ENCODE measurements at regions not wholly inside any gene's neighbourhood (a gene's known extent, or its start where the extent isn't known, plus 50 kb on each side); places are given as distances from the start of the nearest gene placed in this dataset.
"Not testable (repeated sequence)": the region's sequence is repeated elsewhere in the genome, so short reads cannot be mapped to it uniquely, and the experiment has no call there.

DNA sequence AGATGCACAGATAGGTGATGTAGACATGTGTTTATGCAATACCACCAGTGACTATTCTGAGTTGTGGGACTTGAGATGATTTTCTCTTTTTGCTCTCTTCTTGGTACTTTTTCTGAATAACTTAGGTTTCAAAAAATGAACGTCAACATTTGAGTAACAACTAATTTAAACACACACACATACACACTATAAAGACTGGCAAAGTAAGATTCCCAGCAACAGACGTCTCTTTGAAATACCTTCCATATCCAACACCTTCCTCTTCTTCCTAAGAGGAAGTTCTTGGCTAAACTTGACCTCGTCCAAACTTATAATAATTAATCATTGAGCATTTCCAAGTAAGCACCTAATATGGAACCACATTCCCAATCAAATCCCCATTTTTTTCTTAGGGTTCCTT is 81.6 kb upstream of the RGPD4 start:
- Histone ChIP-seq H3K4me3 (ENCODE audit: insufficient read depth, low read depth, low read length) (no peak overlapping the region), H3K36me3 (replicated peaks; ENCODE audit: control insufficient read depth, insufficient read depth, low read length) (no peaks in the 10 kb centered on the region), H3K27me3 (ENCODE audit: control insufficient read depth, insufficient read depth, low read length) (no peaks in the 10 kb centered on the region)
- no peak for DNase-seq

DNA sequence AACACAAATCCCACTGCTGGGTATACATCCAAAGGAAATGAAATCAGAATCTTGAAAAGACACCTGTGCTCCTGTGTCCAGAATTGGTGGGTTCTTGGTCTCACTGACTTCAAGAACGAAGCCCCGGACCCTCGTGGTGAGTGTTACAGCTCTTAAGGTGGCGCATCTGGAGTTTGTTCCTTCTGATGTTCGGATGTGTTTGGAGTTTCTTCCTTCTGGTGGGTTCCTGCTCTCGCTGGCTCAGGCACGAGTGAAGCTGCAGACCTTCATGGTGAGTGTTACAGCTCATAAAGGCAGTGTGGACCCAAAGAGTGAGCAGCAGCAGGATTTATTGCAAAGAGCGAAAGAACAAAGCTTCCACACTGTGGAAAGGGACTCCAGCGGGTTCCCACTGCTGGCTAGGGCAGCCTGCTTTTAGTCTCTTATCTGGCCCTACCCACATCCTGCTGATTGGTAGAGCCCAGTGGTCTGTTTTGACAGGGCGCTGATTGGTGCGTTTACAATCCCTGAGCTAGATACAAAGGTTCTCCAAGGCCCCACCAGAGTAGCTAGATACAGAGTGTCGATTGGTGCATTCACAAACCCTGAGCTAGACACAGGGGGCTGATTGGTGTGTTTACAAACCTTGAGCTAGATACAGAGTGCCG is 80.0 kb upstream of the RGPD4 start:
- H3K27me3 ChIP-seq (ENCODE audit: control insufficient read depth, insufficient read depth, low read length); DNase-seq: not testable (repeated sequence)

DNA sequence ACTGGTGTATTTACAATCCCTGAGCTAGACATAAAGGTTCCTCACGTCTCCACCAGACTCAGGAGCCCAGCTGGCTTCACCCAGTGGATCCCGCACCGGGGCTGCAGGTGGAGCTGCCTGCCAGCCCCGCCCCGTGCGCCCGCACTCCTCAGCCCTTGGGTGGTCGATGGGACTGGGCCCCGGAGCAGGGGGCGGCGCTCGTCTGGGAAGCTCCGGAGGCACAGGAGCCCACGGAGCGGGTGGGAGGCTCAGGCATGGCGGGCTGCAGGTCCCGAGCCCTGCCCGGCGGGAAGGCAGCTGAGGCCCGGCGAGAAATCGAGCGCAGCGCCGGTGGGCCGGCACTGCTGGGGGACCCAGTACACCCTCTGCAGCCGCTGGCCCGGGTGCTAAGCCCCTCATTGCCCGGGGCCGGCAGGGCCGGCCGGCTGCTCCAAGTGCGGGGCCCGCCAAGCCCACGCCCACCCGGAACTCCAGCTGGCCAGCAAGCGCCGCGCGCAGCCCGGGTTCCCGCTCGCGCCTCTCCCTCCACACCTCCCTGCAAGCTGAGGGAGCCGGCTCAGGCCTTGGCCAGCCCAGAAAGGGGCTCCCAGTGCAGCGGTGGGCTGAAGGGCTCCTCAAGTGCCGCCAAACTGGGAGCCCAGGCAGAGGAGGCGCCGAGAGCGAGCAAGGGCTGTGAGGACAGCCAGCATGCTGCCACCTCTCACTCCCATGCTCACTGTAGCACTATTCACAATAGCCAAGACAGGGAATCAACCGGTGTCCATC is 79.3 kb upstream of the RGPD4 start:
- not testable (repeated sequence) for H3K4me3 ChIP-seq (ENCODE audit: insufficient read depth, low read depth, low read length); H3K36me3 ChIP-seq (replicated peaks; ENCODE audit: control insufficient read depth, insufficient read depth, low read length); H3K27me3 ChIP-seq (ENCODE audit: control insufficient read depth, insufficient read depth, low read length); DNase-seq

More for the DNA sequence above, 80.0 kb upstream of the RGPD4 start:
- H3K4me3 ChIP-seq (ENCODE audit: insufficient read depth, low read depth, low read length); H3K36me3 ChIP-seq (replicated peaks; ENCODE audit: control insufficient read depth, insufficient read depth, low read length): not testable (repeated sequence)

DNA sequence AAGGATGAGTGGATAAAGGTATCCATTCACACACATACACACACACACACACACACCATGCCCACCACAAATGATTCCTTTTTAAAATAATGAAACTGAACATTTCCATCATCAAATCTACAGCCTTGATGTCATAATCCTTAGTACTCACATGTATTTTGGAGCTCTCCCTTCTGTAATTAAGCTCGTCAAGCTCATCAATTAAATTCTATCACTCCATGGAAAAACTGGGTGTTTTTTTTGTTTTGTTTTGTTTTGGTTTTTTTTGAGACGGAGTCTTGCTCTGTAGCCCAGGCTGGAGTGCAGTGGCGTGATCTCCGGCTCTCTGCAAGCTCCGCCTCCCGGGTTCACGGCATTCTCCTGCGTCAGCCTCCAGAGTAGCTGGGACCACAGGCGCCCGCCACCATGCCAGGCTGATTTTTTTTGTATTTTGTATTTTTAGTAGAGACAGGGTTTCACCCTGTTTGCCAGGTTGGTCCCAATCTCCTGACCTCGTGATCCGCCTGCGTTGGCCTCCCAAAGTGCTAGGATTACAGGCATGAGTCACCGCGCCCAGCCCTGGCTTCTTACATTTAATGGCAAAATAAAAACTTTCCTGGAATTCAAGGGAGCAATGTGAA is 78.6 kb upstream of the RGPD4 start:
- Histone ChIP-seq H3K36me3 (replicated peaks; ENCODE audit: control insufficient read depth, insufficient read depth, low read length) (no peaks in the 10 kb centered on the region), H3K4me3 (ENCODE audit: insufficient read depth, low read depth, low read length) (no peak overlapping the region), H3K27me3 (ENCODE audit: control insufficient read depth, insufficient read depth, low read length) (no peaks in the 10 kb centered on the region)
- DNase-seq, result no peak

DNA sequence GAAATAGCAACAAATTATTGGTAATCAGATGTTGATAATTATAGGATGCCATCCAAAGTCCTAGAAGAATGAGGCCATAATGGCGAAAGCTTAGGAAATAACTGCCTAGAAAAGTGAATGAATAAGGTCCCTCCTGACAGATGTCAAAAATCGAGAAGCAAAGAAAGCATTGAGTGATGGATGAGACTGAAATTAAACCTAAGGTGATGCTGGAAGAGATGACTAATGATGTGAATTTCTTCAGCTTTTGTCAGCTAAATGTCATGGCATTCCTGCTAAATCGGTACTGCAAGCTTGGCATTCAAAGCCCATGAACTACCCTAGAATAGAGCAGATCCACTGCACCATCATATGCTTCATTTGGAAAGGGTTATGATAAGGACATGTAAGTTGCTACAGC is 74.8 kb upstream of the RGPD4 start:
- H3K4me3 ChIP-seq (ENCODE audit: insufficient read depth, low read depth, low read length), result no peak overlapping the region
- H3K36me3 ChIP-seq (replicated peaks; ENCODE audit: control insufficient read depth, insufficient read depth, low read length), result no peaks in the 10 kb centered on the region
- no peaks in the 10 kb centered on the region for H3K27me3 ChIP-seq (ENCODE audit: control insufficient read depth, insufficient read depth, low read length)
- no peak for DNase-seq

DNA sequence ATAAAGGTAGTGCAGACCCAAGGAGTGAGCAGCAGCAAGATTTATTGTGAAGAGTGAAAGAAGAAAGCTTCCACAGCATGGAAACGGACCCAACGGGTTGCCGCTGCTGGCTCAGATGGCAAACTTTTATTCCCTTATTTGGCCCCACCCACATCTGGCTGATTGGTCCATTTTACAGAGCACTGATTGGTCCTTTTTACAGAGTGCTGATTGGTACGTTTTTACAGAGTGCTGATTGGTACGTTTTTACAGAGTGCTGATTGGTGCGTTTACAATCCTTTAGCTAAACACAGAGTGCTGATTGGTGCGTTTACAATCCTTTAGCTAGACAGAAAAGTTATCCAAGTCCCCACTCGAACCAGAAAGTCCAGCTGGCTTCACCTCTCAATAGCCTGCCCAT is 72.9 kb upstream of the RGPD4 start:
- H3K27me3 ChIP-seq (ENCODE audit: control insufficient read depth, insufficient read depth, low read length); DNase-seq; H3K4me3 ChIP-seq (ENCODE audit: insufficient read depth, low read depth, low read length); H3K36me3 ChIP-seq (replicated peaks; ENCODE audit: control insufficient read depth, insufficient read depth, low read length): not testable (repeated sequence)

DNA sequence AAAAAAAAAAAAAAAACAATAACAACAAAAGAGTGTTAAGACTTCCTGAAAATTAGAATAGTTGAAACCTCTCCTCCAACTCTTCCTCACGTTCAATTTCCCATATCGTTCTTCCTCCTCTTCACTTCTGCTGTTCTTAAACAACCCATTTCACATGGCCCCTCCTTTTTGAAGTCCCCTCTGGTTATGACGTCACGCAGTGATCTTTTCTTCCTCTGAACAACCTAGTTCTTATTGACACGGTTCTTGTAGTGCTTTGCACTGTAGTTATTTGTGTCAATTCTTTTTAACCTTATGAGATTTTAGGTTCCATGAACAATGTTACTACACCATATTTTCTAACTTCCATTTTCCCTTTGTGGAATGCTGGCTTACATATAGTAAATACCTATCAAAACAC is 69.5 kb upstream of the RGPD4 start:
- H3K4me3 ChIP-seq (ENCODE audit: insufficient read depth, low read depth, low read length), result no peak overlapping the region
- H3K36me3 ChIP-seq (replicated peaks; ENCODE audit: control insufficient read depth, insufficient read depth, low read length), result no peaks in the 10 kb centered on the region
- DNase-seq, result no peak
- H3K27me3 ChIP-seq (ENCODE audit: control insufficient read depth, insufficient read depth, low read length), result no peaks in the 10 kb centered on the region

DNA sequence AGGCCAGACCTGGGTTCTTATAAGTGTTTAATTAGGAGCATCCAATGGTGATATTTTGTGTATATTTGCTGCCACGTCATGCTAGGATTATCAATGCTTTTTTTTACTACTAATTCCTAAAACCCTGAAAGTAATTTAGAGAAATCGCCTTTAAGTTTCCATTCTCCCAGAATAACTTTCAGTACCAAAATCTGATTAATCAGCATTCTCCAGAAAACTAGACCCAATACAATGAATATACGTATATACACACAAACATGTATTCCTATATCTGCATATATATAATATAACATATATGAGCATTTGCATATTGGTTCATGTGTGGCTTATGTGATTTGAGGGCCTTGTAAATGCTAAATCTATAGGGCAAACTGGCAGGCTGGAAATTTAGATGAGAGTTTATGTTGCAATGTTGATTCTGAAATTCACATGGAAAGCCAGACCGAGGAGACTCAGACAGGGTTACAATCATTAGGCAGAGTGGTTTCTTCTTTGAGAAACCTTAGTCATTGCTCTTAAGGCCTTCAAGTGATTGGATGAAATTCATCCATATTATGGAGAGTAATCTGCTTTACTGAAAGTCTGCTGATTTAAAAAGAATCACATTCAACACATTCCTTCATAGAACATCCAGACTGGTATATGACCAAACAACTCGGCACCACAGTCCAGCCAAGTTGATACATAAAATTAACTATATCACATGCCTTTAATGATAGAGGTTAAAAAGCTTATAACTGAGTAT is 65.9 kb upstream of the RGPD4 start:
- no peaks in the 10 kb centered on the region for H3K36me3 ChIP-seq (replicated peaks; ENCODE audit: control insufficient read depth, insufficient read depth, low read length)
- no peak for DNase-seq
- H3K4me3 ChIP-seq (ENCODE audit: insufficient read depth, low read depth, low read length), result no peak overlapping the region
- H3K27me3 ChIP-seq (ENCODE audit: control insufficient read depth, insufficient read depth, low read length), result no peaks in the 10 kb centered on the region

DNA sequence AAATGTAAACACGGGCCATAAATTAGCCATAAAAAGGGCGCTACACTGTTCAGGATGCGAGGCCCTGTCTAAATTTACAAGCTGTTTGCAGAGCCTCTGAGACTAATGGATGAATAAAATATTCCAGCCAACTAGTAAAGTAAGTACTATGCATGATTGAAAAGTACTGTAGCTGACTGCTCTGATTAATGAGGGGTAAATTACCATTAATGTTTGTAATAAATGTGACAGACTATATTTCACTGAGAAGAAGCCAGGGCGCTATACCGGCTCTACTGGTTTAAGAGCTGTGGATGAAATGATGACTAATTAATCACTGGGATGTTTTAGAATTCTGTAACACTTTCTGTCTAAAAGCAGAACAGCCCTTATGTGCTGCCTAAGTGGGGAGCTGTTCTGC is 54.3 kb upstream of the RGPD4 start:
- no peak for DNase-seq
- Histone ChIP-seq H3K27me3 (ENCODE audit: control insufficient read depth, insufficient read depth, low read length) (no peaks in the 10 kb centered on the region), H3K36me3 (replicated peaks; ENCODE audit: control insufficient read depth, insufficient read depth, low read length) (no peaks in the 10 kb centered on the region), H3K4me3 (ENCODE audit: insufficient read depth, low read depth, low read length) (no peak overlapping the region)

DNA sequence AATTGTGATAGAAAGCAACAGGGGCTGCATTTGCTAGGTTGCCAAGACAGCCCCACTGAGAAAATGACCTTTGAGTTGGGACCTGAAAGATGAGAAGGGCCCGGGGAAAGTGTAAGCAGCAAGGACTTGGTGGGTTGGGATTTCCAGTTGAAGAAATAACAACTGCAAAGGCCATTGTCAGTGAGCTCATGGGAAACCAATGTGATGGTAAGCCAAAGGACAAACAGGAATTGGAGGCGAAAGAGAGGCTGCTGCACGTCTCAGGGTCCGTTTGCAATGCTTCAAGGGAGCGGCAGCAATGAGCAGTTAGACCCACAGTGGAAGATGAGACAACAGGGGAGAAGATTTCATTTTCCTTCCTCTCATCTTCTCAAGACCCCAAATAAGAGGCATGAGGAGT is 51.5 kb upstream of the RGPD4 start:
- no peak for DNase-seq
- Histone ChIP-seq H3K27me3 (ENCODE audit: control insufficient read depth, insufficient read depth, low read length) (no peaks in the 10 kb centered on the region), H3K4me3 (ENCODE audit: insufficient read depth, low read depth, low read length) (no peak overlapping the region), H3K36me3 (replicated peaks; ENCODE audit: control insufficient read depth, insufficient read depth, low read length) (no peaks in the 10 kb centered on the region)

DNA sequence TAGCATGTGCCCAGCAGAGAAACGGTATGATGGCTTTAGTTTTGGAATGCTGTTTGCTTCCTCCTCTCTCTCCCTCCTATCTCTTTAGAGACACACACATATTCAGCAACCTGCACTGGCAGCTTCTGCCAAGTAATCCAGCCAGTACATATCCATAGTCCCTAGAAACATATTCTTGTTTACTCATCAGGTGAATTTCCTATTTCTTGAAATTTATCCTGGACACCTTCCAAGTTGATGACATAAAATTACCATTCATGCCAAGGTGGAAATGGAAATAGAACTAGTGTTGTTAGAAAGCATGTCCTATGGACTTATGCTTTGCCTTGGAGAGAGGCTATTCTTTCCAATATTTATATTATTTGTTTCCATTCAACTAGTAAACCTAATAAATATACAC is 50.9 kb upstream of the RGPD4 start:
- Histone ChIP-seq H3K27me3 (ENCODE audit: control insufficient read depth, insufficient read depth, low read length) (no peaks in the 10 kb centered on the region), H3K36me3 (replicated peaks; ENCODE audit: control insufficient read depth, insufficient read depth, low read length) (no peaks in the 10 kb centered on the region), H3K4me3 (ENCODE audit: insufficient read depth, low read depth, low read length) (no peak overlapping the region)

DNA sequence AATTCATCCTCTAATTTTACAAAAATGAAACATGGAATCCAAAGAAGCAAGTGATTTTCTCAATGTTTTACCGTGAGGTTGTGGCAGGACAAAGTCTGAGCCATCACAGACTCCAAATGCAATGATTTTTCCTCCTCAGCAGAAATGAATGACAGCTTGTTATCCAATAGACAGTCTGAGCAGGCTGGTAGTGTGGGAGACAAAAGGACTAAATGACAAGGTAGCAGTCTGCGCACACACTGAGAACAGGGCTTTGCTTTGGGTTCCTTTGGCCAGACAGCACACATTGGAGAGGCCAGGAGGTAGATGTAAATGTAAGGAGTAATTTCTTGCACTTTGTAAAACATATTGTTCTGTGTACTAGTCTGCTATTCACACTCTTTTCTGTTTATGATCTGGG is 50.3 kb upstream of the RGPD4 start:
- Histone ChIP-seq H3K36me3 (replicated peaks; ENCODE audit: control insufficient read depth, insufficient read depth, low read length) (no peaks in the 10 kb centered on the region), H3K27me3 (ENCODE audit: control insufficient read depth, insufficient read depth, low read length) (no peaks in the 10 kb centered on the region), H3K4me3 (ENCODE audit: insufficient read depth, low read depth, low read length) (no peak overlapping the region)
- no peak for DNase-seq

More for the DNA sequence above, 50.9 kb upstream of the RGPD4 start:
- no peak for DNase-seq
